ENCODE measurements at regions not wholly inside any gene's neighbourhood (a gene's known extent, or its start where the extent isn't known, plus 50 kb on each side); places are given as distances from the start of the nearest gene placed in this dataset.
"Not testable (repeated sequence)": the region's sequence is repeated elsewhere in the genome, so short reads cannot be mapped to it uniquely, and the experiment has no call there.

DNA sequence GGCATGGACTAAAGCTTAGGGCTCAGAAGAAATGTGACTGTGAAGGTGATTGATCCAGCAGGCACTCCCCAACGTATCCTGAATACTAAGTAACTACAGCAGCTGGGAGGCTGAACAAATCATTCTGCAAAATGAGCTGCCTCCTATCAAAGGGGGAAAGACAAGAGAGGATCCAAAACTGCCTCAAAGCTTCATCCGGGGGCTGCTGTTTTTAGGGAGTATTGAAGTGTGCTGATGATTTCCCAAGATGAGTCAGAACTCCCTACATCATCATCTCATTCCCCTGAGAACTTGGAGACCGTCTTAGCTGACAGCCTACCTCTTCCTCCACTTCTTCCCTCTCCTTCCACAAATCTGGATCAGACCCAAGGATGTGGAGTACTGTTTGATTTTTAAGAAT lies 108.4 kb upstream of the GRAMD1B start:
- H3K9ac ChIP-seq (ENCODE audit: low read length): no peak overlapping the region
- no peak overlapping the region for H2AFZ ChIP-seq (ENCODE audit: low read length)
- H3K27me3 ChIP-seq (ENCODE audit: low read length): no peaks in the 10 kb centered on the region
- no peaks in the 10 kb centered on the region for H3K79me2 ChIP-seq (ENCODE audit: low read length)
- H3K36me3 ChIP-seq (ENCODE audit: insufficient read depth, low read length): no peaks in the 10 kb centered on the region
- H3K4me1 ChIP-seq (ENCODE audit: low read length): peaks cover 23% of the 10 kb centered on the region
- no peaks in the 10 kb centered on the region for H3K9me3 ChIP-seq (ENCODE audit: low read length)
- H3K9me2 ChIP-seq (replicated peaks; ENCODE audit: insufficient read depth, low read length): no peaks in the 10 kb centered on the region
- H4K20me1 ChIP-seq (ENCODE audit: insufficient read depth, low read depth, low read length): no peaks in the 10 kb centered on the region
- no peak for DNase-seq
- H3K4me2 ChIP-seq (ENCODE audit: low read depth, low read length, poor library complexity, severe bottlenecking): no peak overlapping the region
- H3K27ac ChIP-seq (ENCODE audit: low read length): no peak overlapping the region
- no peak overlapping the region for H3K4me3 ChIP-seq (ENCODE audit: low read length)

GRCh38 chr11:123318623-123319022 lies 111.4 kb upstream of the GRAMD1B start:
- no peak overlapping the region for H3K4me2 ChIP-seq (ENCODE audit: low read depth, low read length, poor library complexity, severe bottlenecking)
- H3K4me3 ChIP-seq (ENCODE audit: low read length): no peak overlapping the region
- no peak for DNase-seq
- no peaks in the 10 kb centered on the region for H3K79me2 ChIP-seq (ENCODE audit: low read length)
- no peaks in the 10 kb centered on the region for H4K20me1 ChIP-seq (ENCODE audit: insufficient read depth, low read depth, low read length)
- H3K9ac ChIP-seq (ENCODE audit: low read length): no peak overlapping the region
- no peaks in the 10 kb centered on the region for H3K36me3 ChIP-seq (ENCODE audit: insufficient read depth, low read length)
- peaks cover 7% of the 10 kb centered on the region for H3K4me1 ChIP-seq (ENCODE audit: low read length)
- H3K27me3 ChIP-seq (ENCODE audit: low read length): no peaks in the 10 kb centered on the region
- H3K27ac ChIP-seq (ENCODE audit: low read length): no peak overlapping the region
- H2AFZ ChIP-seq (ENCODE audit: low read length): no peak overlapping the region
- H3K9me3 ChIP-seq (ENCODE audit: low read length): no peaks in the 10 kb centered on the region
- H3K9me2 ChIP-seq (replicated peaks; ENCODE audit: insufficient read depth, low read length): no peaks in the 10 kb centered on the region

- H3K36me3 ChIP-seq (ENCODE audit: insufficient read depth, low read length); H3K4me2 ChIP-seq (ENCODE audit: low read depth, low read length, poor library complexity, severe bottlenecking); H3K9me3 ChIP-seq (ENCODE audit: low read length); H4K20me1 ChIP-seq (ENCODE audit: insufficient read depth, low read depth, low read length); H3K4me1 ChIP-seq (ENCODE audit: low read length); H2AFZ ChIP-seq (ENCODE audit: low read length); H3K79me2 ChIP-seq (ENCODE audit: low read length); DNase-seq; H3K27me3 ChIP-seq (ENCODE audit: low read length); H3K9ac ChIP-seq (ENCODE audit: low read length); H3K27ac ChIP-seq (ENCODE audit: low read length); H3K9me2 ChIP-seq (replicated peaks; ENCODE audit: insufficient read depth, low read length); H3K4me3 ChIP-seq (ENCODE audit: low read length): not testable (repeated sequence)
Observed at GRCh38 chr11:123318132-123318531, 111.9 kb upstream of the GRAMD1B start.

DNA sequence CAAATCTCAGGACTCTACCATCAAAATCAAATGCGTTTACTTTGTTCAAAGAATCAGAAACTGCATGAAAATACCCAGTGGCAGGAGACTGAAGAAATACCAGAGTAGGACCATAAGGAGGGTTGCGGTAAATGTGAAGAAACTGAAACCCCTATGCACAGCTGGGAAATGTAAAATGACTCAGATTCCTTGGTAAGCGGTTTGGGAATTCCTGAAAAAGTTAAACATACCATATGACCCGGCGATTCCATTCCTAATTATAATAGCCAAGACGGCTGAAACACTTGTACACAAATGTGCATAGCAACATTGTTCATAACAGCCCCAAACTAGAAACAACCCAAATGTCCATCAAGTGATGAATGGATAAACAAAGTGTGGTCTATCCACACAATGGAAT lies 114.1 kb upstream of the GRAMD1B start:
- Histone ChIP-seq H3K4me3 (ENCODE audit: low read length) (no peak overlapping the region), H3K4me1 (ENCODE audit: low read length) (no peaks in the 10 kb centered on the region; the same call in 1 of the 2 replicates), H3K9me2 (replicated peaks; ENCODE audit: insufficient read depth, low read length) (no peaks in the 10 kb centered on the region), H3K27ac (ENCODE audit: low read length) (no peak overlapping the region), H3K9ac (ENCODE audit: low read length) (no peak overlapping the region), H3K27me3 (ENCODE audit: low read length) (no peaks in the 10 kb centered on the region), H4K20me1 (ENCODE audit: insufficient read depth, low read depth, low read length) (no peaks in the 10 kb centered on the region), H3K36me3 (ENCODE audit: insufficient read depth, low read length) (no peaks in the 10 kb centered on the region), H3K79me2 (ENCODE audit: low read length) (no peaks in the 10 kb centered on the region), H3K9me3 (ENCODE audit: low read length) (no peaks in the 10 kb centered on the region), H2AFZ (ENCODE audit: low read length) (no peak overlapping the region), H3K4me2 (ENCODE audit: low read depth, low read length, poor library complexity, severe bottlenecking) (no peak overlapping the region)
- DNase-seq: no peak

GRCh38 chr11:123314972-123315371 lies 115.1 kb upstream of the GRAMD1B start:
- DNase-seq: no peak
- Histone ChIP-seq H3K9me3 (ENCODE audit: low read length) (no peaks in the 10 kb centered on the region), H3K27me3 (ENCODE audit: low read length) (no peaks in the 10 kb centered on the region), H3K4me2 (ENCODE audit: low read depth, low read length, poor library complexity, severe bottlenecking) (no peak overlapping the region), H4K20me1 (ENCODE audit: insufficient read depth, low read depth, low read length) (no peaks in the 10 kb centered on the region), H2AFZ (ENCODE audit: low read length) (no peak overlapping the region), H3K9ac (ENCODE audit: low read length) (no peak overlapping the region), H3K79me2 (ENCODE audit: low read length) (no peaks in the 10 kb centered on the region), H3K36me3 (ENCODE audit: insufficient read depth, low read length) (no peaks in the 10 kb centered on the region), H3K4me3 (ENCODE audit: low read length) (no peak overlapping the region), H3K27ac (ENCODE audit: low read length) (no peak overlapping the region), H3K4me1 (ENCODE audit: low read length) (no peaks in the 10 kb centered on the region; the same call in 1 of the 2 replicates), H3K9me2 (replicated peaks; ENCODE audit: insufficient read depth, low read length) (no peaks in the 10 kb centered on the region)

DNA sequence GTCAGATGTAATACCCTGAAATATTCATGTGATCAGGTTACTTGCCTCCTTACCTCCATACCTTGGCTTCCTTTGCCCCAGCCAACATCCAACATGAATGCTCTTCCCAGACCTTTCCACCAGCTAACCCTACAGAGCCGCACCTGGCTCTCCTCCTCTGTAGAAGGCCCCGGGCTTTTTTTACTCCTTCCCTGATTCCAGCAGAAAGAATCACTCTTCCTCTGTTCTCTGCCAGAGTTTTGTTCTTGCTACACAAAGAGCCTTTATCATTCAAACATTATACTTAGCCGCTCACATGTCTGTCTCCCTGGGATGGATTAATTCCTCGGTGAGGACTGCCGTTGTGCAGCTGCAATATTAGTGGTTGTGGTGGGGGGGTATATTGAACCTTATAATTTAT lies 116.8 kb upstream of the GRAMD1B start:
- no peaks in the 10 kb centered on the region for H3K9me2 ChIP-seq (replicated peaks; ENCODE audit: insufficient read depth, low read length)
- no peak overlapping the region for H2AFZ ChIP-seq (ENCODE audit: low read length)
- no peaks in the 10 kb centered on the region for H3K27me3 ChIP-seq (ENCODE audit: low read length)
- peaks cover 4% of the 10 kb centered on the region for H3K4me1 ChIP-seq (ENCODE audit: low read length)
- H3K36me3 ChIP-seq (ENCODE audit: insufficient read depth, low read length): no peaks in the 10 kb centered on the region
- no peaks in the 10 kb centered on the region for H3K79me2 ChIP-seq (ENCODE audit: low read length)
- H3K9ac ChIP-seq (ENCODE audit: low read length): no peak overlapping the region
- H3K4me2 ChIP-seq (ENCODE audit: low read depth, low read length, poor library complexity, severe bottlenecking): no peak overlapping the region
- DNase-seq: no peak
- no peaks in the 10 kb centered on the region for H4K20me1 ChIP-seq (ENCODE audit: insufficient read depth, low read depth, low read length)
- no peaks in the 10 kb centered on the region for H3K9me3 ChIP-seq (ENCODE audit: low read length)
- no peak overlapping the region for H3K27ac ChIP-seq (ENCODE audit: low read length)
- H3K4me3 ChIP-seq (ENCODE audit: low read length): no peak overlapping the region

DNA sequence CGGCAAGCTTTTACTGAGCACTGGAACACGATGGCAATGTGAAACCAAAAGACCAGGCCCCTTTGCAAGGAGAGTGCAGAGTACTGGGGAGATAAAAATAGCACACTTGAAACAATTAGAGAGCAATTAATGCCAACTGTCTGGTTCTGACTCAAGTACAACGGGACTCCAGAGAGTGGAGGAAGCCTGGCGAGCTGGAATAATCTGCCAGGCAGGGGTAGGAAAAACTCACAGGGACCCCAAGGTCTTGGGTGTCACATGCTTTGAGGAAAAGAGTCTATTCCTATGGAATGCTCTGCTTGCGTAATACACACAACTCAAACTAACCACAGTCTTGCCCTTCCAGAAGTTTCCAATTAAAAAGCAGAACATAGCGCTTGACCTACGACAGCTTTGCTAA lies 113.0 kb upstream of the CLMP start:
- peak overlapping the region; percentile 50 for H3K4me2 ChIP-seq (ENCODE audit: low read depth, low read length, poor library complexity, severe bottlenecking)

GRCh38 chr11:123307276-123307675 lies 112.2 kb upstream of the CLMP start:
- peak overlapping the region; percentile 70 for H3K9ac ChIP-seq (ENCODE audit: low read length)
- H3K9me3 ChIP-seq (ENCODE audit: low read length): no peaks in the 10 kb centered on the region
- H3K9me2 ChIP-seq (replicated peaks; ENCODE audit: insufficient read depth, low read length): no peaks in the 10 kb centered on the region
- H3K27ac ChIP-seq (ENCODE audit: low read length): peak overlapping the region; percentile 100
- peak; percentile 68 for DNase-seq
- no peaks in the 10 kb centered on the region for H3K79me2 ChIP-seq (ENCODE audit: low read length)
- peak overlapping the region; percentile 50 for H3K4me2 ChIP-seq (ENCODE audit: low read depth, low read length, poor library complexity, severe bottlenecking)
- H4K20me1 ChIP-seq (ENCODE audit: insufficient read depth, low read depth, low read length): no peaks in the 10 kb centered on the region
- H3K27me3 ChIP-seq (ENCODE audit: low read length): no peaks in the 10 kb centered on the region
- H2AFZ ChIP-seq (ENCODE audit: low read length): no peak overlapping the region
- peak overlapping the region; percentile 1; the same call in 1 of the 2 replicates for H3K4me3 ChIP-seq (ENCODE audit: low read length)
- H3K36me3 ChIP-seq (ENCODE audit: insufficient read depth, low read length): no peaks in the 10 kb centered on the region
- H3K4me1 ChIP-seq (ENCODE audit: low read length): peaks cover 61% of the 10 kb centered on the region

More for the DNA sequence above, 113.0 kb upstream of the CLMP start:
- no peaks in the 10 kb centered on the region for H4K20me1 ChIP-seq (ENCODE audit: insufficient read depth, low read depth, low read length)
- no peaks in the 10 kb centered on the region for H3K27me3 ChIP-seq (ENCODE audit: low read length)
- no peak overlapping the region for H2AFZ ChIP-seq (ENCODE audit: low read length)
- H3K4me1 ChIP-seq (ENCODE audit: low read length): peaks cover 53% of the 10 kb centered on the region
- peak; percentile 63 for DNase-seq
- H3K27ac ChIP-seq (ENCODE audit: low read length): peak overlapping the region; percentile 100
- H3K9ac ChIP-seq (ENCODE audit: low read length): peak overlapping the region; percentile 70
- H3K79me2 ChIP-seq (ENCODE audit: low read length): no peaks in the 10 kb centered on the region
- H3K4me3 ChIP-seq (ENCODE audit: low read length): 0 out of 2 replicates have a peak overlapping the region, but pooled peaks have one; percentile 38
- no peaks in the 10 kb centered on the region for H3K9me3 ChIP-seq (ENCODE audit: low read length)
- H3K36me3 ChIP-seq (ENCODE audit: insufficient read depth, low read length): no peaks in the 10 kb centered on the region
- no peaks in the 10 kb centered on the region for H3K9me2 ChIP-seq (replicated peaks; ENCODE audit: insufficient read depth, low read length)

- peak overlapping the region; percentile 82 for H3K9ac ChIP-seq (ENCODE audit: low read length)
- H3K27me3 ChIP-seq (ENCODE audit: low read length): no peaks in the 10 kb centered on the region
- no peaks in the 10 kb centered on the region for H3K36me3 ChIP-seq (ENCODE audit: insufficient read depth, low read length)
- DNase-seq: peak; percentile 93
- peaks cover 68% of the 10 kb centered on the region for H3K4me1 ChIP-seq (ENCODE audit: low read length)
- peak overlapping the region; percentile 87 for H3K4me2 ChIP-seq (ENCODE audit: low read depth, low read length, poor library complexity, severe bottlenecking)
- H3K27ac ChIP-seq (ENCODE audit: low read length): peak overlapping the region; percentile 100
- no peaks in the 10 kb centered on the region for H3K9me3 ChIP-seq (ENCODE audit: low read length)
- no peaks in the 10 kb centered on the region for H3K9me2 ChIP-seq (replicated peaks; ENCODE audit: insufficient read depth, low read length)
- H3K79me2 ChIP-seq (ENCODE audit: low read length): no peaks in the 10 kb centered on the region
- no peak overlapping the region for H2AFZ ChIP-seq (ENCODE audit: low read length)
- peak overlapping the region; percentile 51; the same call in 1 of the 2 replicates for H3K4me3 ChIP-seq (ENCODE audit: low read length)
- no peaks in the 10 kb centered on the region for H4K20me1 ChIP-seq (ENCODE audit: insufficient read depth, low read depth, low read length)
Observed at GRCh38 chr11:123306531-123306930, 111.5 kb upstream of the CLMP start.
